ENCODE measurements at regions not wholly inside any gene's neighbourhood (a gene's known extent, or its start where the extent isn't known, plus 50 kb on each side); places are given as distances from the start of the nearest gene placed in this dataset.

DNA sequence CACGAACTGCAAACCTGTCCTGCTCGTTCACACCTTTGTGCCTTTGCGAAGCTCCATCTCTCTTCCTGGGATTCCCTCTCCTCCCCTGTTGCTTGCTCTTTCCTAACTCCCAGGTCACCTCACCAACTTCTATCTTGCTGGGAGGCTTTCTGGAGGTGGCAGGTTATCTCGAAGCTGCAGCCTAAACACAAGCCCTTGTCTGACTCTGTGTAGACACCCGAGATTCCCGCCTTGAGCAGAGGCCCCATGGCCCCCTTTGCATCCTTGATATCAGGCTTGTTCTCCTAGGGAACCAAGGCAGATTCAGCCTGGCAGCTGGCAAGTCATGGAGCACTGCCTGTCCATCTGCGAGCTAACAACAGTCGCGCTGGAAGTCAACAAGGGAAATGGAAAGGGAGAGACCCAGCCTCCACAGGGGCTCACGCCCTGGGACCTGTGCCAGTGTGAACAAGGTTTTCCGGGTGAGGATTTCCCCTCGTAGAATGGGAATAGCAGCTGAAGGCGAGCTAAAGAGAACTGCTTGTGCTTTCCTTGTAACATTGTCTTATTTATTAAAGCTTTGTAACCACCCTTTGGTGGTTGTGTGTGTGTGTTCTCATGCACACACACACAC lies 109.5 kb upstream of the JUN start:
- peak; percentile 35 for DNase-seq

DNA sequence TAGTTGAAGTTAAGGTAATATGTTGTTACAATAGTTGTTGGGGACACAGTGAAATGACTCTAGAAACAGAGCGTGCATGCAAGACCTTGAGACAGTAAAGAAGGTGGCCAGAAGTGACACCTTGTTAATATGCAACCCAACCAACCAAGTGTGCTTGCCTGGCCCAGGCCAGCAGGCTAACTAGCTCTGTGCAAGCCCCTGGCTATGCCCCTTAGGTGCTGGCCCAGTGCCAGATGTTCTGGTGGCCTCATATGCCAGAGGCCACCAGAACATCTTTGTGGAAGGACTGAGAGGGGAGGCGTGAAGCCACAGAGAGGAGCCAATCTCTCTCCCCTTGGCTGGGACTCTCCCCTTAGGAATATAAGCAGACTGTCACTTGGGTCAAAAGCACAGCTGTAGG lies 111.2 kb upstream of the JUN start:
- no peak for DNase-seq

DNA sequence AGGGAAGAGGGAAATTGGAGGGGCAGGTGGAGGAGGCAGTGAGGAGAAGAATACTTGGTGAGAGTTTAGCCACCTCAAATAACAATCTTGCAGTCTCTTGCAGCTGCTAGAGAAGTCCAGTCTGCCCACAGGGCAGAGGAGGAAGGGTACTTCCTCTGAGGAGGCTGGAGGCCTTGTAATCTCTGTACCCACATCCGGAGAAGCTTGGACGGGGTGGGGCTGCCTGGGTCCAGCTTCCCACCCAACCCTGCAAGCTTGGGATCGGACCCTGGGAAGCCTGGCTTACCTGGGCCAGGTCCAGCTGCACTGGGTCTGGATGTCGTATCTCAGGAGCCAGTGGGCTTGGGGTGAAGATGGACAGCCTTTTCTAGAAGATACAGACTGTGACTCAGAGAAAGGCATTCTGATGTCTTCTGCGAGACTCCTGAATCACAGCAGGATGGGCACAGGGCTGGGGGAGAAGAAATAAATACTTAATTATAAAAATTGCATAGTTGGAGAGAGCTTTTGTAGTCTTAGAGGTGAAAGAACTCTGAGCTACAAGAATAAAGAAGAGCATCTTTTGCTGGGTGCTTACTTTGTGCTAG lies 111.8 kb upstream of the JUN start:
- DNase-seq = no peak

DNA sequence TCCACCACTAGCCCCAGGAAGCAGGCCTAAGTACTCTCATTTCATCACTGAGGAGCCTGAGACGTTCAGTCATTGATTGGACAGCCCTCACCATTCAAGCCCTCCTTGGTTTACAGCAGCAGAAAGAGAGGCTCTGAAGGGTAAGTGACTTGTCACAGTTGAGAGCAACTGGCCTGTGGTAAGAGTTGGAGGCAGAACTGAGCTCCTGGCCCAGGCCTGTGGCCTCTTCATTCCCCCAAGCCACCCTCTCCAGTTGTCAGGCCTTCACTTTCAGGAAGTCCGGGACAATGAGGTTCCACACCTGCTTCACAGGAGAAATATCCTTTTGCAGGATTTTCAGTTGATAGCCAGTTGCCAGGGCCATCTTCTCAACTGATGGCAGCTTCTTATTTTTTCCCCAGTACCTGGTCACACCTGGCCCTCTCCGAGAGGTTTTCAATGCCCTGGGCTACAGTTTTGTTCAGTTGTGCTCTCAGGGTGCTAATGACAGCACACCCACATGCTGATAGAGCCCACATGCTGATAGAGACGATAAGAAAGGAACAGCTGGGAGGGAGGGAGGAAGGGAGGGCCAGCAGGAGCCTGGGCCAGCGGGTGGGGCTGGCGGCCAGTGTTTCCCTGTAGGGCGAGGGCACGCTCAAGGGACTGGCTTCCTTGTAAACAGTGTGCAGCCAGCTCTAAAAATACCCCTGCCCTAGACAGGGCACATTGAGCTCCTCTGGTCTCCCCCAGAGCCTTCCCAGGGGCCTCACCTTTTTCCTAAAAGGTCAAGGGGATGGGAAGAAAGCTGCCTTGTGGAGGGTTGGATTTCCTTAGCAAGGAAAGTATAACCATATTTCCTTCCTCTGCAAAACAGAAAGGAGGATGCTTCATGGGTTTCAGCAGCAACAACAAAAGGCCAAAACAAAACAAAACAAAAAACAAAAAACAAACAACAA lies 112.7 kb upstream of the JUN start:
- DNase-seq = no peak

GRCh38 chr1:58898739-58899586 lies 115.1 kb upstream of the JUN start:
- no peak for DNase-seq

- DNase-seq = no peak
Observed at GRCh38 chr1:58899587-58900271, 115.9 kb upstream of the JUN start.

DNA sequence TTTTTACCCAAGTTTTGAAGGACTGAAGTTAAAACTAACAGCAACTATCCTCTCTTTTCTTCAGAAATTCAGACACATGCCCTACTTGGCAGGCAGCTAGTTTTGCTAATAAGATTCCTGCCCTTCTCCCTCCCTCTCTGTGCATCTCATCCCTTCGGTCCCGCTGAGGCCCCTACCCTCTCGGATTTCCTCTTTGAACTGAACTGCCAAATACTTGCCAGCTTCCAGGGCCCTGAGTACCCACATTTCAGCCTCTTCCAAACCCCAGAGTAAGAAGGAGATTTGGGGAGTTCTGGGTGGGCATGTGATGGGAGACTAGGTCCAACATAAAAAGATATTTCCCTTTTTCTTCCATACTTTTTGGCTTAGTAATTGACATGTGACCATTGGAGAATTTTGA lies 116.5 kb upstream of the JUN start:
- no peak for DNase-seq

- DNase-seq = no peak
Observed at GRCh38 chr1:58901008-58901407, 117.2 kb upstream of the JUN start.

GRCh38 chr1:58902830-58903513 lies 119.1 kb upstream of the JUN start:
- DNase-seq = no peak

DNA sequence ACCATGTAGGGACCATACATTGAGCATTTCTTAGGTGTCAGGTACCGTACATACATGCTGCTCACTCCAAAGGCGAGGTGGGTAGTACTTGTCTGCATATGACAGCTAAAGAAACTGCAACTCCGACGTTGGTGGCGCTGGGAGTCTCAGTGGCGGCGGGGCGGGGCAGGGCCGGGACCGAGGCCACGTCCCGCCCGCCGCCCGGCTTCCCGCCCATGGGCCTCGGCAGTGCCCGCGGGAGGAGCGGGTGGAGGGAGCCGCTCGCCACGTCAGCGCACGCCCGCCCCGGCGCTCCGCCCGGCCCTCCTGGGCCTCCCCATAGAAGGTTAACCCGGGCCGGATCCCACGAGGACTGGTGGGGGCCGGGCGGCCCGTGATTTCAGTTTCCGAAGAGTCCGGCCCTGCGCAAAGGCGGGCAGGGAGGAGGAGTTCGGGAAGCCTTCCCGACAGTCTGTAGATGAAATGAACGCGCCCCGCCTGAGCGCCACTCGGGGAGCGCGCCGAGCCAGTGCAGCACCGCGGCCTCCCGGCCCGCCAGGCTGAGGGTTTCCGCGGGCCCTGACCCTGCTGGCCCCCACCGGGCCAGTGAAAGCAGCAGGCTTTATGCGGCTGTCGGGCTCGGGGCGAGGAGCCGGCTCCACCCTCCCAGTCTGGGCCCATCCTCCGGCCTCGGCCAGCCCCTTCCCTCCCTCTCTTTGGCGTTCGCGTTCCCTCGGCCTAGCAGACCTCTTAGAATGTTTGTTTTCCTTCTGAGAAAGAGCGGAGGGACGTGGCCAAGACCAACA lies 119.9 kb upstream of the JUN start:
- DNase-seq = peak; percentile 72

- no peak for DNase-seq
Observed at GRCh38 chr1:58904299-58905125, 120.7 kb upstream of the JUN start.

- no peak for DNase-seq
Observed at GRCh38 chr1:58905126-58905490, 121.3 kb upstream of the JUN start.

- DNase-seq = no peak
Observed at GRCh38 chr1:58905628-58906221, 121.9 kb upstream of the JUN start.

- no peak for DNase-seq
Observed at GRCh38 chr1:58907398-58907797, 123.6 kb upstream of the JUN start.

GRCh38 chr1:58908561-58909560 lies 125.0 kb upstream of the JUN start:
- no peak for DNase-seq

- DNase-seq = no peak
Observed at GRCh38 chr1:58909914-58910681, 126.3 kb upstream of the JUN start.

DNA sequence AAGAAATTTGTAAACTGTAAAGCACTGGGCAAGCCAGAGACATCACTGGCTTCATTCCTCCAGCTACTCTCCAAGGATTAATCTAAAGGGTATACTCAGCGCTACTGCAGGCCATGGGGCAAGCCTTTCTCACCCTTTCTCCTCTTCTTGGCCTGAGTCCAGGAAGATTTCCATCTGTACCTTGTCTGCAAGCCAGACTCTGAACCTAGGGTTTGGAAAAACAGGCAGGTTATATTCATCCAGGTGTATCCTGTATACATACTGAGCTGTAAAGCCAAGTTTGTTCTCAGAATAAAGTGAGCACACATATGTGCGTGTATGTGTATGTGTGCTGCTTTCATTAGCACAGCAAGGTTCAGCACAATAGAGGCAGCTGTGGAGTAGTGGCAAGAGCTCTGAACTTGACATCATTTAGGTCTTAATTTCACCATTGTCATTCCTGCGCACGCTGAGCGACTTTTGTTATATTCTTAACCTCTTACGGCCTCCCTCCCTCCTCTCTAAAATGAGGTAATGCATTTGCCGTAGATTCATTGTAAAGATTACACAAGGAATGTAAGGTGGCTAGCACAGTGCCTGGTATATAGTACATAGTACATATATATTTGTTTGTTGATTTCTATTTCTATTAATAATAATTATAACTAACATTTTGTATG lies 128.1 kb upstream of the JUN start:
- DNase-seq = no peak
